ENCODE measurements at regions not wholly inside any gene's neighbourhood (a gene's known extent, or its start where the extent isn't known, plus 50 kb on each side); places are given as distances from the start of the nearest gene placed in this dataset.
"Not testable (repeated sequence)": the region's sequence is repeated elsewhere in the genome, so short reads cannot be mapped to it uniquely, and the experiment has no call there.

GRCh38 chr12:30329281-30329680, 366.4 kb downstream of the IPO8 start:
- DNase-seq, result peak; percentile 67

DNA sequence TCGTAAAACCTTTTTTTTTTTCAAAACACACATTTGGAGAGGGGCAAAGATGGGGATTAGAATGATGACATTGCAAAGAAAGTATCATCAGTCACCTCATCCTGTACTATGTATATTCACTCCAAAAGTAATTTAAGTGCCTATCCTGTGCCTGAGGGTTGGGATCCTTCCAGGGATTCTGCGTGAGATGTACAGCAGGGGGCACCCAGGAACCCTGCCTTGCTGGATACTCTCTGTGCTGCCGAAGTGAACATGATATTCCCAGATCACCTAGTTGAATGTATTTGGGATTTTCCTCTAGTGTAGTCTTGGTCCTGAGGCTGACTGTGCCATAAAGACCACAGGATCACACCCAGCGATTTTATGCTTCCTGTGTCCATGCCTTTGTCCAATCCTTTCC, 372.7 kb downstream of the IPO8 start:
- no peak for DNase-seq

DNA sequence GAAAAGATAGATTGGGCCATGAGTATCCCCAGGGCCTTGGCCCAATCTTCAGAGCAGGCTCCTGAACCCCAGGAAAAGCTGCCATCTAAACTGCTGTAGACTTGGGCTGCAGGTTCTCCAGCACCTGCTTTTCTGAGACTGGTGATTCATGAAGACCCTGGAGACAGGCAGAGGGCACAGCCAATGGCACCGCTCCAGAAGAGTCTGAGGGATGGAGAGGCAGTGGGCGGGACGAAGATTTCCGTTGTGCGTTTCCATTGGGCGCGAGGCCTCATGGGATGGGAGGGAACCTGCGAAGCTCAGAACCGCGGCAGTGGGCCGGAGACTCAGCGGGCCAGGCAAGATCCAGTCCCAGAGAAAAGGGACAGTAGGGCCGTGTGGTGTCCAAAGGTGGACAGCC, 375.1 kb downstream of the IPO8 start:
- no peak for DNase-seq

- DNase-seq, result no peak
These were observed 381.1 kb downstream of the IPO8 start for GRCh38 chr12:30314506-30315100.

DNA sequence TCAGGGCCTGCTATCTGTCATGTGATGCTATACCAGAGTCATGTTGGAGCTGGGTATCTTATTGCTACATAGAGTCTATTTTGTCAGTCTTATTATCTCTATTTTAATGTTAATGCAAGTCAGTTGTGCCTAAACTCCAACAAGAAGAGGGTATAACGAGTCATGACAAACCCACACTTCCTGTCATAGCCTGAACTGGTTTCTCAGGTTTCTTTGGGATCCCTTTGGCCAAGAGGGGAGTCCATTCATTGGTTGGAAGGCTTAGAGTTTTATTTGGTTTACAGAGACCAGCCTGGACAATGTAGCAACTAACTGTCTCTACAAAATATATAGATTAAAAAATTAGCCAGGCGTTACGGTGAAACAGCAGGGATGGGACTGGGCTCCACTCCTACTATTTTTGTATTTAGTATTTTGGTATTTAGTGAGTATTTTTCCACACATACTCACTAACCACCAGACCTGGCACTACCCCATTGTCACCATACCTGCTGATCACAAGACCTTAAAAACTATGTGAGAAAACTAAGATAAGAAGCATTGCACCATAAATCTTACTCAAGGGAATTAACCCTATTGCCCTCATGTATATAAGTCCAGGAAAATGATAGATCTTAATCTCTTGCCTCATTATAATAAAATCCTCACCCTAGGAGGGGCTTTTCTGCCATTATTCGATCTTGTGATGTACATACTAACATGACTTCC, 387.5 kb downstream of the IPO8 start:
- DNase-seq, result no peak

- DNase-seq, result no peak
These were observed 391.1 kb downstream of the IPO8 start for GRCh38 chr12:30304528-30304927.

DNA sequence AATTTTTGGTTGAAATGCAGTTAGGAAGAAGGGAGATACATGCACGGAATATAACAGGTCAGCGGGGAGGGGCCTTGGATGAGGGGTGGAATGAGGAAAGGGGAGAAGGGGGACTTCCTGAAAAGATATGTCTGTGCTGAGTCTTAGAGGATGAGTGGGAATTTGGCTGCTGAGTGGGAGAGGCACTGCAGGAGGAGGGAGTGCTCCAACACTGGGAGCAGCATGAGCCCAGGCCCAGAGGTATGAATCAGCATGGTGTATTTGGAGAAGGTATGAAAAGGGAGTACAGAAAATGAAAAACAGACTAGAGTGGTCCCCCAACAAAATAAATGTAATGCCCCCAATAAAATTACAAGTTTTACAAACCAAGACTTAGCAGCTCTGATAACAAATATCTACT, 394.4 kb downstream of the IPO8 start:
- no peak for DNase-seq

DNA sequence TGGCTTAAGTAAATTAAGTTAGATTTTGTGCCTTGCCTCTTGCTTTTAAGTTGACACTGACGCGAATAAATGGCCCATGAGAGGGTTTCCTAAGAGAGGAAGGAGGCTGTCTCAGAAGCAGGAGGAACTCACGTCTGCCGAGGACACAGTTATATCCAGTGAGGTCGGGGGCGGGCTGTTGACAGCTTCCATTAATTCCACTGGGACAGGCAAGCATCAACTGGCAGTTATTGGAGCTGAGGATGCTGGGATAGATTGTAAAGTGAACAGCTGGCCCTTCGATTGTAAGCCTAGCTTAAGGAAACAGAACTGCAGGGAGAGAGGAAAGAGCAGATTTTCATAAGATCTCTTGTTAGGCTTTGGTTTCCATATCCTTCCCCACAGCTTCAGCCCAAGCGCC, 399.2 kb downstream of the IPO8 start:
- no peak for DNase-seq

DNA sequence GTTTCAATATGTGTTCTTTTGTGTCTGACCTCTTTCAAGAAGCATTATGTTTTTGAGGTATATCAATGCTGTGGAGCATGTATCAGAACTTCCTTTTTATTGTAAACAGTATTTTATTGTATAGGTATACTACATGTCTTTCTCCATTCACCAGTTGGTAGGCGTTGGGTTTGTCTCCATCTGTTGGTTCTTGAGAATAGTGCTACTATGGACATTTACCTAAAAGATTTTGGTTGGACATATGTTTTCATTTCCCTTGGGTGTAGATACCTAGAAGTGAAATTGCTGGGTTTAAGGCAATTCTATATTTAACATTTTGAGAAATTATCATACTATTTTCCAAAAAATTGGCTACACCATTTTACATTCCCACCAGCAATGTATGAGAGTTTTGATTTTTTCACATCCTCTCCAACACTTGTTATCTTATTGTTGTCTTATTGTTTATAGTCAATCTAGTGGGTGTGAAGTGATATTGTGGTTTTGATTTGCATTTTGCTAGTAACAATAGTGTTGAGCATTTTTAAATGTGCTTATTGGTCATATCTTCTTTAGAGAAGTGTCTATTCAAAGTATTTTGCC, 409.2 kb downstream of the IPO8 start:
- DNase-seq, result peak; percentile 35

GRCh38 chr12:30278401-30278800, 417.3 kb downstream of the IPO8 start:
- no peak for DNase-seq

DNA sequence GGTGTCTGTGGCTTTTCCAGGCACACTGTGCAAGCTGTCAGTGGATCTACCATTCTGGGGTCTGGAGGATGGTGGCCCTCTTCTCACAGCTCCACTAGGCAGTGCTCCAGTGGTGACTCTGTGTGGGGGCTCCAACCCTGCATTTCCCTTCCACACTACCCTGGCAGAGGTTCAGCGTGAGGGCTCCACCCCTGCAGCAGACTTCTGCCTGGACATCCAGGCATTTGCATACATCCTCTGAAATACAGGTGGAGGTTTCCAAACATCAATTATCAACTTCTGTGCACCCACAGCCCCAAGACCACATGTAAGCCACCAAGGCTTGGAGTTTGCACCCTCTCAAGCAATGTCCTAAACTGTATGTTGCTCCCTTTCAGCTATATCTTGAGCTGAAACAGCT, 423.2 kb downstream of the IPO8 start:
- DNase-seq, result not testable (repeated sequence)

- no peak for DNase-seq
These were observed 426.2 kb downstream of the IPO8 start for GRCh38 chr12:30269496-30269895.

DNA sequence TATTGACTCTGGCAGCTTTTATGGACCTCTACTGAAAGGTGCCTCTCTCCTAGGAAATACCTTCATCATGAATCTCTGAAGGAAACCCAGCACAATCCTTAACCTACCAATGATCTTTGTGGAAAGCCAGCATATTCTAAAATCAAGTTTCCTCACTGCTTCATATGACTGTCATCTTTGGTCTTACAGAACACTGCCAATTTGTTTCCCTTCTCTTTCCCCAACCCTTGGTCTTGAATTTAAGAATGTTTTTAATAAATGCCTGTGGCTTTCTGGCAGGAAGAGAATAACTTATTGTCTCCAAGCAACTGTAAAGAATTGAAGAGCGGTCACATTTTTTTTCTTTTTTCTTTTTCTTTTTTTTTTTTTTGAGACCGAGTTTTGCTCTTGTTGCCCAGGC, 427.6 kb downstream of the IPO8 start:
- DNase-seq, result peak; percentile 70

DNA sequence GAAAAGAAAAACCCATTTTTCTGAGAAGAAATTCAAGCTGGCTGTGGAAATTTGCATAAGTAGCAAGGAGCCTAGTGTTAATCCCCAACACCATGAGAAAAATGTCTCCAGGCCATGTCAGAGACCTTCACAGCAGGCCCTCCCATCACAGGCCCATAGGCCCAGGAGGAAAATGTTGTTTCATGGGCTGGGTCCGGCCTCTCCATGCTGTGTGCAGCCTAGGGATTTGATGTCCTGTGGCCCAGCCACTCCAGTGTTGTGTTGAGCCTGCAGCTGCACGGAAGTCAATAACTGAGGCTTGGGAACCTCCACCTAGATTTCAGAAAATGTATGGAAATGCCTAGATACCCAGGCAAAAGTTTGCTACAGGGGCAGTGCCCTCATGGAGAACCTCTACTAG, 432.2 kb downstream of the IPO8 start:
- no peak for DNase-seq

- peak; percentile 8 for DNase-seq
These were observed 438.1 kb downstream of the IPO8 start for GRCh38 chr12:30257618-30258017.

- DNase-seq, result no peak
These were observed 444.1 kb downstream of the IPO8 start for GRCh38 chr12:30251546-30251945.

DNA sequence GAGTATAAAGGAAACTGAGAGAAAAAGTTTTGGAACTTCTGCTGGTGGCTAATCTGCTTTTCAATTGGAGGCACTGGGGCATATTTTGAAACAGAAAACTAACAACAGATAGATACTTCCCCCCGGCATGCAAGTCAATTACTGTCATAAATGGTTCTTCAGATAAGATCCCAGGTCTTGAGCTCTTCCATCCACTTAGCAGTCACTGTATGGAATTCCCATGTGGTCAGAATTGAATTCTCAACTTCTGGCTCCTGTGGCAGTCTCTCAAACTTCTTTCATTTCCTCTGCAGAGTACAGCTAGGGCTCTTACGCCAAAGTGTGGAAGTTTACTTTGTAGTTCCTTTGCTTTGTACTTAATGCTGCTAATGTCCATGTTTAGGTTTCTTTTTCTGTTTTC, 452.2 kb downstream of the IPO8 start:
- no peak for DNase-seq

GRCh38 chr12:30219047-30219446, 435.3 kb upstream of the TMTC1 start:
- DNase-seq, result no peak

DNA sequence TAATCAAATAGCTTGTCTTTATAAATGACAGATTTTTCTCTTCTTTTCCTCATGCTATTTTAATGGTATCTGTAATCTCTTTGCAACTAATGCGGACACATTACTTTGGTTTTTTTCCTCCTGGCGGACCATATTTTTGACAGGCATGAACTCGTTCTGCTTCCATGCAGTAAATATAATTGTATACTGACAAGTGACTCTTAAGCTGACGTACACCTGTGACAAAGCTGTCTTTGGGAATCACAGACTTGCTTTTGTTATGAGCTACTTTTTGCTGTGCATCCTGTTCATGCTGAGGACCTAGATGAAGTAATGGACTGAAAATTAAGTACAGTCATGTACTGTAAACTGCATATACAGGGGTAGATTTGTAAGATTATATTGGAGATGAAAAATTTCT, 434.3 kb upstream of the TMTC1 start:
- DNase-seq, result no peak

GRCh38 chr12:30213166-30213565, 429.4 kb upstream of the TMTC1 start:
- no peak for DNase-seq

GRCh38 chr12:30211743-30212142, 428.0 kb upstream of the TMTC1 start:
- DNase-seq, result no peak

DNA sequence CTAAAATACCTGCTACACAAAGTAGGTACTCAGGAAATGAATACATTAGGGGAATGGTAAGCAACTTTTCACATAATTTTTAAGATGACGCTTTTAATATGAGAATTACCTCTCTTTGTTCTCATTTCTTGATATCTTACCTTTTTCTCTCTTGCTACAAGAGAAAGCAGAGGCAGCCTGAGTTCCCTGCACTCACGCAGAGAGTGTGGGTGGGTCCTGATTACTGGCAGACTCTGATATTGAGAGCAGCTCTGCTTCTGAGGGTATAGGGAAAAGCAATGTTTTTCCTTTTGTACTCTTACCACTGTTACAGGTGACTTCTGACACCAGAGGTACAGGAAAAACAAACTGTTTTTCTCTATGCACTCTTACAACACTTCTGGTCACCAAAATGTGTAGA, 420.2 kb upstream of the TMTC1 start:
- DNase-seq, result no peak

- DNase-seq, result no peak
These were observed 418.9 kb upstream of the TMTC1 start for GRCh38 chr12:30202521-30203254.

Measured in fibroblast of skin of back (primary cell).